WTC11 (cell line): ENCODE measurements at regions not wholly inside any gene's neighbourhood (a gene's known extent, or its start where the extent isn't known, plus 50 kb on each side); places are given as distances from the start of the nearest gene placed in this dataset.

ENCODE experiments used
- ATAC-seq: fragments of 200-7000 bp; cut with Tn5 transposase; 2 replicates; pipeline ENCODE4 v1.10.0; 2021; ENCODE audit warnings: mild to moderate bottlenecking, moderate library complexity
- CTCF ChIA-PET: fragments of 300-600 bp; sonication (Branson Sonifier 250); formaldehyde crosslinking; loops from one replicate; lab custom pipeline; 2021; ENCODE audit warnings: antibody characterized with exemption; lab: Charles Lee
- POLR2A ChIA-PET: fragments of 350-600 bp; sonication (Branson Sonifier 250); formaldehyde crosslinking; loops from one replicate; lab custom pipeline; 2021; ENCODE audit warnings: antibody characterized with exemption; lab: Charles Lee
- DNase-seq: peaks from one replicate; pipeline ENCODE4 v3.0.0; 2021; ENCODE audit warnings: low spot score
- H3K27ac Mint-ChIP-seq: 2 replicates; pipeline ENCODE4 v1.8.0; 2021; ENCODE audit warnings: mixed read lengths
- H3K27me3 Mint-ChIP-seq: 2 replicates; pipeline ENCODE4 v1.8.0; 2021; ENCODE audit warnings: low read depth, mild to moderate bottlenecking, moderate library complexity, mixed read lengths
- H3K36me3 Mint-ChIP-seq: 2 replicates; pipeline ENCODE4 v1.8.0; 2021; ENCODE audit warnings: mixed read lengths
- H3K4me1 Mint-ChIP-seq: 2 replicates; pipeline ENCODE4 v1.8.0; 2022; ENCODE audit warnings: mixed read lengths
- H3K4me3 Mint-ChIP-seq: 2 replicates; pipeline ENCODE4 v1.8.0; 2021; ENCODE audit warnings: mild to moderate bottlenecking, moderate library complexity, mixed read lengths
- H3K9me3 Mint-ChIP-seq: 2 replicates; pipeline ENCODE4 v1.8.0; 2021; ENCODE audit warnings: mixed read lengths
- ELF4 ChIP-seq: sonication (generic); formaldehyde crosslinking; IDR thresholded peaks from 2 replicates; pipeline ENCODE4 v1.8.1; 2022; ENCODE audit warnings: low read depth, mild to moderate bottlenecking, moderate library complexity, missing genetic modification reagents
- FOXJ3 ChIP-seq: sonication (generic); formaldehyde crosslinking; IDR thresholded peaks from 2 replicates; pipeline ENCODE4 v1.9.0; 2021; ENCODE audit warnings: missing genetic modification reagents, mild to moderate bottlenecking, borderline replicate concordance
- FOXP1 ChIP-seq: sonication (generic); formaldehyde crosslinking; IDR thresholded peaks from 2 replicates; pipeline ENCODE4 v1.8.0; 2022; ENCODE audit warnings: missing genetic modification reagents, mild to moderate bottlenecking, moderate library complexity, borderline replicate concordance
- GABPB1 ChIP-seq: sonication (generic); formaldehyde crosslinking; IDR thresholded peaks from 2 replicates; pipeline ENCODE4 v1.8.1; 2023; ENCODE audit warnings: mild to moderate bottlenecking, missing genetic modification reagents
- GTF2I ChIP-seq: fragments of 250-450 bp; sonication (Bioruptor Pico); conservative IDR thresholded peaks from 2 replicates; pipeline ENCODE4 v1.4.0; 2021; ENCODE audit warnings: mild to moderate bottlenecking
- MYBL2 ChIP-seq: sonication (generic); formaldehyde crosslinking; IDR thresholded peaks from 2 replicates; pipeline ENCODE4 v1.8.1; 2023; ENCODE audit warnings: mild to moderate bottlenecking, moderate library complexity, missing genetic modification reagents
- NFE2L1 ChIP-seq: sonication (generic); formaldehyde crosslinking; IDR thresholded peaks from 2 replicates; pipeline ENCODE4 v1.8.1; 2023; ENCODE audit warnings: missing genetic modification reagents
- TEAD1 ChIP-seq: sonication (generic); formaldehyde crosslinking; IDR thresholded peaks from 2 replicates; pipeline ENCODE4 v1.8.0; 2022; ENCODE audit warnings: mild to moderate bottlenecking, missing genetic modification reagents
- TP53 ChIP-seq: sonication (generic); formaldehyde crosslinking; IDR thresholded peaks from 2 replicates; pipeline ENCODE4 v1.8.1; 2023; ENCODE audit warnings: mild to moderate bottlenecking, missing genetic modification reagents
- ZNF396 ChIP-seq: fragments of 250-450 bp; sonication (Bioruptor Pico); IDR thresholded peaks from 2 replicates; pipeline ENCODE4 v1.8.0; 2021; ENCODE audit warnings: mild to moderate bottlenecking, moderate library complexity, borderline replicate concordance
- ZNF423 ChIP-seq: fragments of 250-450 bp; sonication (Bioruptor Pico); IDR thresholded peaks from 2 replicates; pipeline ENCODE4 v2.1.2; 2022; ENCODE audit warnings: mild to moderate bottlenecking, moderate library complexity
- TF ChIP-seq, protein P1 (sequence below): sonication (generic); formaldehyde crosslinking; IDR thresholded peaks from 2 replicates; pipeline ENCODE4 v1.8.0; 2023; ENCODE audit warnings: missing genetic modification reagents
- TF ChIP-seq, protein P2 (sequence below): sonication (generic); formaldehyde crosslinking; IDR thresholded peaks from 2 replicates; pipeline ENCODE4 v1.8.0; 2023; ENCODE audit warnings: missing genetic modification reagents, mild to moderate bottlenecking, borderline replicate concordance
- TF ChIP-seq, protein P3 (sequence below): fragments of 250-450 bp; sonication (Bioruptor Pico); IDR thresholded peaks from 2 replicates; pipeline ENCODE4 v1.8.0; 2021; ENCODE audit warnings: mild to moderate bottlenecking
- TF ChIP-seq, protein P4 (sequence below): sonication (generic); formaldehyde crosslinking; IDR thresholded peaks from 2 replicates; pipeline ENCODE4 v1.8.0; 2022; ENCODE audit warnings: mild to moderate bottlenecking, missing genetic modification reagents
- TF ChIP-seq, protein P5 (sequence below): sonication (generic); formaldehyde crosslinking; IDR thresholded peaks from 2 replicates; pipeline ENCODE4 v1.8.1; 2022; ENCODE audit warnings: mild to moderate bottlenecking, missing genetic modification reagents, moderate library complexity, borderline replicate concordance
- TF ChIP-seq, protein P6 (sequence below): sonication (generic); formaldehyde crosslinking; conservative IDR thresholded peaks from 2 replicates; pipeline ENCODE4 v1.8.1; 2023; ENCODE audit warnings: mild to moderate bottlenecking, low read depth, missing genetic modification reagents, moderate library complexity

DNA sequence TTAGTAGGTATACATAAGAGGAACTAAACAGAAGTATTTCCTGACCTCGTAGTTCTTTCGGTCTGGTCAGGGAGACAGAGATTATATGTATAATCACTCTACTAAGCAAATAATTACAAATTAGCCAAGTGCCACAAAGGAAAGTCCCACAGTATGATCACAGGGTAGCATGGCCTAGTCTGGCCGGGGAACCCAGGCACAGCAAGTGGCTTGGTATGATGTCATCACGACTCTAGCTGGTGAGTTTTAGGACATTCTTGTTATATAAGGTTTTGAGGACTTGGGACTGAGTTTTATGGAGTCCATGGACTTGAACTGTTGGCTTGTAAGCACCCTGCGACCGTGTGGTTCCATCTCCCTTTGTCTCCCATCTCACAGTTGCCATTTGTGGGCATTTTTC, 316.5 kb upstream of the ZFHX3 start (continued):
- TF ChIP-seq, protein P1, sequence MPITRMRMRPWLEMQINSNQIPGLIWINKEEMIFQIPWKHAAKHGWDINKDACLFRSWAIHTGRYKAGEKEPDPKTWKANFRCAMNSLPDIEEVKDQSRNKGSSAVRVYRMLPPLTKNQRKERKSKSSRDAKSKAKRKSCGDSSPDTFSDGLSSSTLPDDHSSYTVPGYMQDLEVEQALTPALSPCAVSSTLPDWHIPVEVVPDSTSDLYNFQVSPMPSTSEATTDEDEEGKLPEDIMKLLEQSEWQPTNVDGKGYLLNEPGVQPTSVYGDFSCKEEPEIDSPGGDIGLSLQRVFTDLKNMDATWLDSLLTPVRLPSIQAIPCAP (CRISPR knock-in tag): no peak

DNA sequence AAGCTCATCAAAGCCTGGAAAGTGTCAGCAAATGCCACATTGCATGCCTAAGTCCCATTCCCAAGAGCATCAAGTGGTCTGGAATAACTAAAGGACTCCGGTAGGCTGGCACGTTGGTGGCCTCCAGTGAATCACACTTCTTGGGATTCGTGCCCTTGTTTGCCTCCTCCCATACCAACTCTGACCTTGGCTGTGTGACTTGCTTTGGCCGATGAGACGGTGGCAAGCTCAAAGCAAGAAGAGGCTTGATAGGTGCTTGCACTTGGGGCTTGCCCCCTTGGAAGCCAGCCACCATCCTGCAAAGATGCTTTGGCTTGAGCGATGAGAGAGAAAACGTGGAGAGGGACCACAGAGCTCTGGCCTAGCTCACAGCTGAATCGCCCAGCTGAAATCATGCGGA, 313.1 kb upstream of the ZFHX3 start:
- Mint-ChIP-seq H3K27me3 (no peaks in the 10 kb centered on the region), H3K9me3 (no peaks in the 10 kb centered on the region), H3K4me1 (peaks cover 17% of the 10 kb centered on the region), H3K4me3 (no peak overlapping the region), H3K27ac (no peak overlapping the region), H3K36me3 (no peaks in the 10 kb centered on the region)
- CTCF ChIA-PET: no interaction called here
- no peak for ATAC-seq
- no peak for DNase-seq
- POLR2A ChIA-PET: no interaction called here
- no peak for TF ChIP-seq GTF2I (CRISPR knock-in tag)
- TF ChIP-seq, protein P1 (CRISPR knock-in tag): no peak
- TF ChIP-seq FOXP1 (CRISPR knock-in tag): no peak
- TF ChIP-seq FOXJ3 (CRISPR knock-in tag): no peak
- no peak for TF ChIP-seq GABPB1 (CRISPR knock-in tag)
- no peak for TF ChIP-seq TEAD1 (CRISPR knock-in tag)
- TF ChIP-seq, protein P2, sequence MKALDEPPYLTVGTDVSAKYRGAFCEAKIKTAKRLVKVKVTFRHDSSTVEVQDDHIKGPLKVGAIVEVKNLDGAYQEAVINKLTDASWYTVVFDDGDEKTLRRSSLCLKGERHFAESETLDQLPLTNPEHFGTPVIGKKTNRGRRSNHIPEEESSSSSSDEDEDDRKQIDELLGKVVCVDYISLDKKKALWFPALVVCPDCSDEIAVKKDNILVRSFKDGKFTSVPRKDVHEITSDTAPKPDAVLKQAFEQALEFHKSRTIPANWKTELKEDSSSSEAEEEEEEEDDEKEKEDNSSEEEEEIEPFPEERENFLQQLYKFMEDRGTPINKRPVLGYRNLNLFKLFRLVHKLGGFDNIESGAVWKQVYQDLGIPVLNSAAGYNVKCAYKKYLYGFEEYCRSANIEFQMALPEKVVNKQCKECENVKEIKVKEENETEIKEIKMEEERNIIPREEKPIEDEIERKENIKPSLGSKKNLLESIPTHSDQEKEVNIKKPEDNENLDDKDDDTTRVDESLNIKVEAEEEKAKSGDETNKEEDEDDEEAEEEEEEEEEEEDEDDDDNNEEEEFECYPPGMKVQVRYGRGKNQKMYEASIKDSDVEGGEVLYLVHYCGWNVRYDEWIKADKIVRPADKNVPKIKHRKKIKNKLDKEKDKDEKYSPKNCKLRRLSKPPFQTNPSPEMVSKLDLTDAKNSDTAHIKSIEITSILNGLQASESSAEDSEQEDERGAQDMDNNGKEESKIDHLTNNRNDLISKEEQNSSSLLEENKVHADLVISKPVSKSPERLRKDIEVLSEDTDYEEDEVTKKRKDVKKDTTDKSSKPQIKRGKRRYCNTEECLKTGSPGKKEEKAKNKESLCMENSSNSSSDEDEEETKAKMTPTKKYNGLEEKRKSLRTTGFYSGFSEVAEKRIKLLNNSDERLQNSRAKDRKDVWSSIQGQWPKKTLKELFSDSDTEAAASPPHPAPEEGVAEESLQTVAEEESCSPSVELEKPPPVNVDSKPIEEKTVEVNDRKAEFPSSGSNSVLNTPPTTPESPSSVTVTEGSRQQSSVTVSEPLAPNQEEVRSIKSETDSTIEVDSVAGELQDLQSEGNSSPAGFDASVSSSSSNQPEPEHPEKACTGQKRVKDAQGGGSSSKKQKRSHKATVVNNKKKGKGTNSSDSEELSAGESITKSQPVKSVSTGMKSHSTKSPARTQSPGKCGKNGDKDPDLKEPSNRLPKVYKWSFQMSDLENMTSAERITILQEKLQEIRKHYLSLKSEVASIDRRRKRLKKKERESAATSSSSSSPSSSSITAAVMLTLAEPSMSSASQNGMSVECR: no peak
- TF ChIP-seq MYBL2 (CRISPR knock-in tag): no peak
- TF ChIP-seq, protein P3, sequence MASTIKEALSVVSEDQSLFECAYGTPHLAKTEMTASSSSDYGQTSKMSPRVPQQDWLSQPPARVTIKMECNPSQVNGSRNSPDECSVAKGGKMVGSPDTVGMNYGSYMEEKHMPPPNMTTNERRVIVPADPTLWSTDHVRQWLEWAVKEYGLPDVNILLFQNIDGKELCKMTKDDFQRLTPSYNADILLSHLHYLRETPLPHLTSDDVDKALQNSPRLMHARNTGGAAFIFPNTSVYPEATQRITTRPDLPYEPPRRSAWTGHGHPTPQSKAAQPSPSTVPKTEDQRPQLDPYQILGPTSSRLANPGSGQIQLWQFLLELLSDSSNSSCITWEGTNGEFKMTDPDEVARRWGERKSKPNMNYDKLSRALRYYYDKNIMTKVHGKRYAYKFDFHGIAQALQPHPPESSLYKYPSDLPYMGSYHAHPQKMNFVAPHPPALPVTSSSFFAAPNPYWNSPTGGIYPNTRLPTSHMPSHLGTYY (CRISPR knock-in tag): no peak
- TF ChIP-seq ZNF396: no peak
- TF ChIP-seq, protein P4, sequence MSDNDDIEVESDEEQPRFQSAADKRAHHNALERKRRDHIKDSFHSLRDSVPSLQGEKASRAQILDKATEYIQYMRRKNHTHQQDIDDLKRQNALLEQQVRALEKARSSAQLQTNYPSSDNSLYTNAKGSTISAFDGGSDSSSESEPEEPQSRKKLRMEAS: no peak
- TF ChIP-seq TP53 (CRISPR knock-in tag): no peak
- TF ChIP-seq, protein P5, sequence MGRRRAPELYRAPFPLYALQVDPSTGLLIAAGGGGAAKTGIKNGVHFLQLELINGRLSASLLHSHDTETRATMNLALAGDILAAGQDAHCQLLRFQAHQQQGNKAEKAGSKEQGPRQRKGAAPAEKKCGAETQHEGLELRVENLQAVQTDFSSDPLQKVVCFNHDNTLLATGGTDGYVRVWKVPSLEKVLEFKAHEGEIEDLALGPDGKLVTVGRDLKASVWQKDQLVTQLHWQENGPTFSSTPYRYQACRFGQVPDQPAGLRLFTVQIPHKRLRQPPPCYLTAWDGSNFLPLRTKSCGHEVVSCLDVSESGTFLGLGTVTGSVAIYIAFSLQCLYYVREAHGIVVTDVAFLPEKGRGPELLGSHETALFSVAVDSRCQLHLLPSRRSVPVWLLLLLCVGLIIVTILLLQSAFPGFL (CRISPR knock-in tag): no peak
- no peak for TF ChIP-seq NFE2L1 (CRISPR knock-in tag)
- no peak for TF ChIP-seq ELF4
- no peak for TF ChIP-seq ZNF423 (CRISPR knock-in tag)
- TF ChIP-seq, protein P6, sequence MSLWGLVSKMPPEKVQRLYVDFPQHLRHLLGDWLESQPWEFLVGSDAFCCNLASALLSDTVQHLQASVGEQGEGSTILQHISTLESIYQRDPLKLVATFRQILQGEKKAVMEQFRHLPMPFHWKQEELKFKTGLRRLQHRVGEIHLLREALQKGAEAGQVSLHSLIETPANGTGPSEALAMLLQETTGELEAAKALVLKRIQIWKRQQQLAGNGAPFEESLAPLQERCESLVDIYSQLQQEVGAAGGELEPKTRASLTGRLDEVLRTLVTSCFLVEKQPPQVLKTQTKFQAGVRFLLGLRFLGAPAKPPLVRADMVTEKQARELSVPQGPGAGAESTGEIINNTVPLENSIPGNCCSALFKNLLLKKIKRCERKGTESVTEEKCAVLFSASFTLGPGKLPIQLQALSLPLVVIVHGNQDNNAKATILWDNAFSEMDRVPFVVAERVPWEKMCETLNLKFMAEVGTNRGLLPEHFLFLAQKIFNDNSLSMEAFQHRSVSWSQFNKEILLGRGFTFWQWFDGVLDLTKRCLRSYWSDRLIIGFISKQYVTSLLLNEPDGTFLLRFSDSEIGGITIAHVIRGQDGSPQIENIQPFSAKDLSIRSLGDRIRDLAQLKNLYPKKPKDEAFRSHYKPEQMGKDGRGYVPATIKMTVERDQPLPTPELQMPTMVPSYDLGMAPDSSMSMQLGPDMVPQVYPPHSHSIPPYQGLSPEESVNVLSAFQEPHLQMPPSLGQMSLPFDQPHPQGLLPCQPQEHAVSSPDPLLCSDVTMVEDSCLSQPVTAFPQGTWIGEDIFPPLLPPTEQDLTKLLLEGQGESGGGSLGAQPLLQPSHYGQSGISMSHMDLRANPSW (CRISPR knock-in tag): no peak
